ENCODE measurements at regions not wholly inside any gene's neighbourhood (a gene's known extent, or its start where the extent isn't known, plus 50 kb on each side); places are given as distances from the start of the nearest gene placed in this dataset.
A peak's percentile ranks its signal among the peaks of the same experiment; 100 is the strongest.
"Not testable (repeated sequence)": the region's sequence is repeated elsewhere in the genome, so short reads cannot be mapped to it uniquely, and the experiment has no call there.

GRCh38 chr16:72645538-72645937 lies 402.4 kb downstream of the ZFHX3 start:
- Histone ChIP-seq H3K36me3 (ENCODE audit: insufficient read depth, low read length) (no peaks in the 10 kb centered on the region), H3K9me3 (ENCODE audit: low read length) (no peaks in the 10 kb centered on the region), H3K4me1 (ENCODE audit: insufficient read depth, low read length) (no peaks in the 10 kb centered on the region), H3K4me3 (ENCODE audit: low read length) (no peak overlapping the region), H3K27me3 (ENCODE audit: insufficient read depth, low read length) (no peaks in the 10 kb centered on the region), H2AFZ (ENCODE audit: low read depth, low read length) (no peak overlapping the region)

- Histone ChIP-seq H2AFZ (ENCODE audit: low read depth, low read length) (no peak overlapping the region), H3K9me3 (ENCODE audit: low read length) (no peaks in the 10 kb centered on the region), H3K27me3 (ENCODE audit: insufficient read depth, low read length) (no peaks in the 10 kb centered on the region), H3K36me3 (ENCODE audit: insufficient read depth, low read length) (no peaks in the 10 kb centered on the region), H3K4me1 (ENCODE audit: insufficient read depth, low read length) (no peaks in the 10 kb centered on the region), H3K4me3 (ENCODE audit: low read length) (no peak overlapping the region)
Measured at GRCh38 chr16:72644911-72645310, 403.0 kb downstream of the ZFHX3 start.

DNA sequence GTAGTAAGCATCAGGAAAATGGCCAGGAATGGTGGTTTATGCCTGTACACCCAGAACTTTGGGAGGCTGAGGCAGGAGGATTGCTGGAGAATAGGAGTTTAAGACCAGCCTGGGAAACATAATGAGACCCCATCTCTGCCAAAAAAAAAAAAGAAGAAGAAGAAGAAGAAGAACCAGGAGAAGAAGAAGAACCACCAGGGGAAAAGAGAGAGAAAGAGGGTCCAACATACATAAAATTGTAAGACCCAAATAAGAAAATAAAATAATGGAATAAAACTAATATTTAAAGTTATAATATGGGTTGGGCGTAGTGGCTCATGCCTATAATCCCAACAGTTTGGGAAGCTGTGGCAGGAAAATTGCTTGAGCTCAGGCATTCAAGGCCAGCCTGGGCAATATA lies 408.4 kb downstream of the ZFHX3 start:
- no peaks in the 10 kb centered on the region for H3K27me3 ChIP-seq (ENCODE audit: insufficient read depth, low read length)
- no peaks in the 10 kb centered on the region for H3K36me3 ChIP-seq (ENCODE audit: insufficient read depth, low read length)
- H3K4me3 ChIP-seq (ENCODE audit: low read length): no peak overlapping the region

GRCh38 chr16:72637306-72637705 lies 410.6 kb downstream of the ZFHX3 start:
- Histone ChIP-seq H2AFZ (ENCODE audit: low read depth, low read length) (no peak overlapping the region), H3K4me1 (ENCODE audit: insufficient read depth, low read length) (no peaks in the 10 kb centered on the region), H3K36me3 (ENCODE audit: insufficient read depth, low read length) (no peaks in the 10 kb centered on the region), H3K4me3 (ENCODE audit: low read length) (no peak overlapping the region), H3K9me3 (ENCODE audit: low read length) (no peaks in the 10 kb centered on the region), H3K27me3 (ENCODE audit: insufficient read depth, low read length) (no peaks in the 10 kb centered on the region)

More for the DNA sequence above, 408.4 kb downstream of the ZFHX3 start:
- Histone ChIP-seq H3K9me3 (ENCODE audit: low read length) (no peaks in the 10 kb centered on the region), H3K4me1 (ENCODE audit: insufficient read depth, low read length) (no peaks in the 10 kb centered on the region), H2AFZ (ENCODE audit: low read depth, low read length) (no peak overlapping the region)

- Histone ChIP-seq H3K4me1 (ENCODE audit: insufficient read depth, low read length) (no peaks in the 10 kb centered on the region), H3K4me3 (ENCODE audit: low read length) (no peak overlapping the region), H3K27me3 (ENCODE audit: insufficient read depth, low read length) (no peaks in the 10 kb centered on the region), H3K36me3 (ENCODE audit: insufficient read depth, low read length) (no peaks in the 10 kb centered on the region), H2AFZ (ENCODE audit: low read depth, low read length) (no peak overlapping the region), H3K9me3 (ENCODE audit: low read length) (no peaks in the 10 kb centered on the region)
Measured at GRCh38 chr16:72635694-72636093, 412.2 kb downstream of the ZFHX3 start.

GRCh38 chr16:72635104-72635503 lies 412.8 kb downstream of the ZFHX3 start:
- H3K27me3 ChIP-seq (ENCODE audit: insufficient read depth, low read length): no peaks in the 10 kb centered on the region
- H3K9me3 ChIP-seq (ENCODE audit: low read length): no peaks in the 10 kb centered on the region
- no peak overlapping the region for H3K4me3 ChIP-seq (ENCODE audit: low read length)
- no peaks in the 10 kb centered on the region for H3K4me1 ChIP-seq (ENCODE audit: insufficient read depth, low read length)
- H3K36me3 ChIP-seq (ENCODE audit: insufficient read depth, low read length): no peaks in the 10 kb centered on the region
- no peak overlapping the region for H2AFZ ChIP-seq (ENCODE audit: low read depth, low read length)

GRCh38 chr16:72627182-72627896 lies 420.6 kb downstream of the ZFHX3 start:
- not testable (repeated sequence) for H3K9me3 ChIP-seq (ENCODE audit: low read length); H3K4me1 ChIP-seq (ENCODE audit: insufficient read depth, low read length); H3K27me3 ChIP-seq (ENCODE audit: insufficient read depth, low read length); H3K36me3 ChIP-seq (ENCODE audit: insufficient read depth, low read length)
- H2AFZ ChIP-seq (ENCODE audit: low read depth, low read length): peak overlapping the region; percentile 37
- H3K4me3 ChIP-seq (ENCODE audit: low read length): peak overlapping the region; percentile 46

DNA sequence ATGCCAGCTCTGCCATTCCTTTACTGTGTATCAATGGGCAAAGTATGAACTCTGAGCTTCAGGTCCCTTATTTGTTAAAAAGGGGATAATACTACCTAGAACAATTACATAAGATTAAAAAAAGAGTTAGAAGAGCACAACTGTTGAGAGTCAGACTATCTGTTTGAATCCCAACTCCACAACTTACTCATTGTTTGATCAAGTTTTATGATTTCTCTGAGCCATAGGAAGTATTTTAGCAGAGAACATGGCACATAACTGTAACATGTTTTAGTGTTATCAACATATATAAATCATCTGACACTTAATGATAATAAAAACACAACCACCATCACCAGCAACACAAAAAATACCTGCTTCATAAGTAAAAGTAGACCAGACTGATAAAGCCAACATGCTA lies 421.3 kb downstream of the ZFHX3 start:
- peaks cover 4% of the 10 kb centered on the region for H3K9me3 ChIP-seq (ENCODE audit: low read length)
- peak overlapping the region; percentile 46 for H3K4me3 ChIP-seq (ENCODE audit: low read length)
- H3K27me3 ChIP-seq (ENCODE audit: insufficient read depth, low read length): no peaks in the 10 kb centered on the region
- peaks cover 4% of the 10 kb centered on the region for H3K4me1 ChIP-seq (ENCODE audit: insufficient read depth, low read length)
- H2AFZ ChIP-seq (ENCODE audit: low read depth, low read length): peak overlapping the region; percentile 37
- no peaks in the 10 kb centered on the region for H3K36me3 ChIP-seq (ENCODE audit: insufficient read depth, low read length)

DNA sequence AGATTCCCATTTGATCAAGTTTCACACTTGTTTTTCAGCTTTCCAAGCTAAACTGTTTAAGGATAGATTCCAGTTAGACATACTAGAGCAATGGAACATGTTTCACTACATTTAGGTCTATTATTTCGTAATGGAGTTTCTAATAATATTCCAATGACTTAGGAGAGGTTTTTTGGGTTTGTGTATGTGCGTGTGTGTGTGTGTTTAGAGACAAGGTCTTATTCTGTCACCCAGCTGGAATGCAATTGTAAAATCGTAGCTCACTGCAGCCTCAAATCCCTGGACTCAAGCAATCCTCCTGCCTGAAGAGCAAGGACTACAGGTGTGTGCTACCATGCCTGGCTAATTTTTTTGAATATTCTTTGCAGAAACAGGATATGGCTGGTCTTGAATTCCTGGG lies 426.3 kb downstream of the ZFHX3 start:
- no peaks in the 10 kb centered on the region for H3K27me3 ChIP-seq (ENCODE audit: insufficient read depth, low read length)
- H2AFZ ChIP-seq (ENCODE audit: low read depth, low read length): no peak overlapping the region
- no peaks in the 10 kb centered on the region for H3K36me3 ChIP-seq (ENCODE audit: insufficient read depth, low read length)
- H3K4me1 ChIP-seq (ENCODE audit: insufficient read depth, low read length): peaks cover 3% of the 10 kb centered on the region
- H3K9me3 ChIP-seq (ENCODE audit: low read length): peaks cover 7% of the 10 kb centered on the region
- H3K4me3 ChIP-seq (ENCODE audit: low read length): no peak overlapping the region

DNA sequence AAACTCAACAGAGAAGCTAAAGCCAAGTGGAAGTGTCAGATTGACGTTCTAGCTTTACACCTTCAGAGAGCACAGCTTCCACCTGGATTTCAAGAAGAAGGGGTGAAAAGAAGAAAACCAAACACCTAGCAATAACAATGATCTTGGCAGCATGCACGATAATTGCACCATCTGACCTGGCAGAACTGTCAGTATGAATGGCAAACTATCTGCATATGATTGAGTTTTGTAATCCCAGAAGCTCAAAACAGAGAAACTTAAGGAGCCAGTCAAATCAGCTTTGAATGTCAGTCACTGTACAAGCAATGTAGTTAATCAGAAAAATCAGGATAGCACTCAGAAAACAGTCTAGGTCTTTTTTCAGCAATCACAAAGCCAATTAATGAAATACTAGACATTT lies 427.1 kb downstream of the ZFHX3 start:
- no peak overlapping the region for H3K4me3 ChIP-seq (ENCODE audit: low read length)
- no peak overlapping the region for H2AFZ ChIP-seq (ENCODE audit: low read depth, low read length)

DNA sequence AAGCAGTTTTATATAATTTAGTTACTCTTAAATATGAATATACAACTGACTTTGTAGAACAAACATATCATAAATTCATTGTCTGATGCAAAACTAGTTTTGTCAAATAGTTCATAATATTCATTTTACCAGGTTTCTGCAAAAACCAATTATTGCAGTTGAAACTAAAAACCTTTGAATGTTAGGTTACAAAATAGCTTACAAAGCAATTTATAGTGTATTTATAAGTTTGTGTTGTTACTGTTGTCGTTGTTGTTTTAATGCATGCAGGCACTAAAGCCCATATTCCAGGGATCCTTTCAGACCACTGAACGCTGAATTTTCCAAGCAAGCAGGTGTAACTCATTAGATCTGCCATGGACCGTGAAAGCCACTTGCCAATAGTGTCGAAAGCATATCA lies 427.6 kb downstream of the ZFHX3 start:
- Histone ChIP-seq H3K36me3 (ENCODE audit: insufficient read depth, low read length) (no peaks in the 10 kb centered on the region), H2AFZ (ENCODE audit: low read depth, low read length) (no peak overlapping the region), H3K9me3 (ENCODE audit: low read length) (peaks cover 6% of the 10 kb centered on the region), H3K27me3 (ENCODE audit: insufficient read depth, low read length) (no peaks in the 10 kb centered on the region), H3K4me1 (ENCODE audit: insufficient read depth, low read length) (no peaks in the 10 kb centered on the region), H3K4me3 (ENCODE audit: low read length) (no peak overlapping the region)

More for the DNA sequence above, 427.1 kb downstream of the ZFHX3 start:
- H3K27me3 ChIP-seq (ENCODE audit: insufficient read depth, low read length): no peaks in the 10 kb centered on the region
- H3K4me1 ChIP-seq (ENCODE audit: insufficient read depth, low read length): no peaks in the 10 kb centered on the region
- H3K9me3 ChIP-seq (ENCODE audit: low read length): peaks cover 7% of the 10 kb centered on the region
- no peaks in the 10 kb centered on the region for H3K36me3 ChIP-seq (ENCODE audit: insufficient read depth, low read length)

DNA sequence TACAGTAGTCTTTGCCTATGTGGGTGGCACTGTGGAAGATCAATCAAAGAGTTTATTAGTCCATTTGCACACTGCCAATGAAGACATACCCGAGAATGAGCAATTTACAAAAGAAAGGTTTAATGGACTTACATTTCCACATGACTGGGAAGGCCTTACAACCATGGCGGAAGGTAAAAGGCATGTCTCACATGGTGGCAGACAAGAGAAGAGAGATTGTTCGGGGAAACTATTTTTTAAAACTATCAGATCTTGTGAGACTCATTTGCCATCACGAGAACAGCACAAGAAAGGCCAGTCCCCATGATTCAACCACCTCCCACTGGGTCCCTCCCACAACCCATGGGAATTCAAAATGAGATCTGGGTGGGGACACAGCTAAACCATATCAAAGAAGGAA lies 432.1 kb downstream of the ZFHX3 start:
- Histone ChIP-seq H3K27me3 (ENCODE audit: insufficient read depth, low read length) (no peaks in the 10 kb centered on the region), H3K4me3 (ENCODE audit: low read length) (no peak overlapping the region), H3K36me3 (ENCODE audit: insufficient read depth, low read length) (no peaks in the 10 kb centered on the region), H3K4me1 (ENCODE audit: insufficient read depth, low read length) (no peaks in the 10 kb centered on the region), H2AFZ (ENCODE audit: low read depth, low read length) (no peak overlapping the region), H3K9me3 (ENCODE audit: low read length) (peaks cover 6% of the 10 kb centered on the region)

DNA sequence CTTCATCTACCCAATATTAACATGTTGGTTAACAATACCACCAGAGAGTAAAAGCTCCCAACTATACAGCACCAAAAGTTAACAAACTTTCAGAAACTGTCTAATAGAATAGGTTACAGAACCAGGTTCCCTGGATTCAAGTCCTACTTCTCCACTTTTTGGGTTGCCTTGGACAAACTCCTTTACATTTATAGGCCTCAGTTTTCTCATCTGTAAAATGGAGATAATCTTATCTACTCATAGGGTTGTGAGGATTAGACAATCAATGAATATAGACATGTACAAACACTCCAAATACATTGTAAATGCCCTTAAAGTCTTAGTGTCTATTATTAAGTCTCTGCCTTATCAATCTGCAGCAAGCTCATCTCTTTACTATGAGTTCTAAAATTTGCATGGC lies 435.2 kb downstream of the ZFHX3 start:
- no peak overlapping the region for H2AFZ ChIP-seq (ENCODE audit: low read depth, low read length)
- H3K27me3 ChIP-seq (ENCODE audit: insufficient read depth, low read length): no peaks in the 10 kb centered on the region
- no peaks in the 10 kb centered on the region for H3K4me1 ChIP-seq (ENCODE audit: insufficient read depth, low read length)
- peaks cover 4% of the 10 kb centered on the region for H3K9me3 ChIP-seq (ENCODE audit: low read length)
- H3K4me3 ChIP-seq (ENCODE audit: low read length): no peak overlapping the region
- no peaks in the 10 kb centered on the region for H3K36me3 ChIP-seq (ENCODE audit: insufficient read depth, low read length)

DNA sequence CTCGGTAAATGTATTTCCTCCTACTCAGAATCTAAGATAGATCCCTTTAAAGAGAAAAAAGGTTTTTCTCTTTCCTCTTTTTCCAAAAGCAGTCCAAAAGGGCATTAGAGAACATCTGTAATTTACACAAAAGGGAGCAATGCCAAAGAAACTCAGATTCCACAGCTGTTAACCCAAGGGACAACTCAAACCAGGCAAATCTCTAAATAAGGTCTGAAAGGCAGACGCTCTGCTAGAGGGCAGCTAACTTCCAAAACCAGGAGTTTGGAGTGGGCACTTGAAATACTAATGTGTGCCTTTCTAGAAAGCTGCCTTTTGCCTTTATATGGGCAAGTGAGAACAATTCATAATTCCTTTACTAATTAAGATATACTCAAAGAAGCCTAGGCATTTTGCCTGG lies 435.7 kb downstream of the ZFHX3 start:
- H3K27me3 ChIP-seq (ENCODE audit: insufficient read depth, low read length): no peaks in the 10 kb centered on the region
- H3K9me3 ChIP-seq (ENCODE audit: low read length): peaks cover 4% of the 10 kb centered on the region
- H3K4me3 ChIP-seq (ENCODE audit: low read length): no peak overlapping the region
- H3K4me1 ChIP-seq (ENCODE audit: insufficient read depth, low read length): no peaks in the 10 kb centered on the region
- no peak overlapping the region for H2AFZ ChIP-seq (ENCODE audit: low read depth, low read length)
- no peaks in the 10 kb centered on the region for H3K36me3 ChIP-seq (ENCODE audit: insufficient read depth, low read length)
